SJCRH30 (cell line): ENCODE measurements at regions not wholly inside any gene's neighbourhood (a gene's known extent, or its start where the extent isn't known, plus 50 kb on each side); places are given as distances from the start of the nearest gene placed in this dataset.
"Not testable (repeated sequence)": the region's sequence is repeated elsewhere in the genome, so short reads cannot be mapped to it uniquely, and the experiment has no call there.

Source experiments
- DNase-seq, 2 experiments: peaks; one replicate each; pipeline ENCODE4 v3.0.0-alpha.2; 2015 to 2020
- H3K27ac ChIP-seq: fragments of 250-450 bp; sonication (Bioruptor Pico); 2 replicates; pipeline ENCODE4 v1.5.1; 2020; ENCODE audit warnings: mild to moderate bottlenecking, moderate library complexity
- H3K27me3 ChIP-seq: fragments of 250-450 bp; sonication (Bioruptor Pico); 2 replicates; pipeline ENCODE4 v1.5.1; 2020; ENCODE audit warnings: mild to moderate bottlenecking, moderate library complexity
- H3K36me3 ChIP-seq: fragments of 250-450 bp; sonication (Bioruptor Pico); 2 replicates; pipeline ENCODE4 v1.5.1; 2020; ENCODE audit warnings: mild to moderate bottlenecking, moderate library complexity
- H3K4me1 ChIP-seq: fragments of 250-450 bp; sonication (Bioruptor Pico); 2 replicates; pipeline ENCODE4 v1.5.1; 2020; ENCODE audit warnings: mild to moderate bottlenecking, moderate library complexity
- H3K4me3 ChIP-seq: fragments of 250-450 bp; sonication (Bioruptor Pico); 2 replicates; pipeline ENCODE4 v1.5.1; 2020; ENCODE audit warnings: mild to moderate bottlenecking, moderate library complexity
- H3K9me3 ChIP-seq: fragments of 250-450 bp; sonication (Bioruptor Pico); replicated peaks from 2 replicates; pipeline ENCODE4 v1.5.1; 2020; ENCODE audit warnings: mild to moderate bottlenecking, moderate library complexity

DNA sequence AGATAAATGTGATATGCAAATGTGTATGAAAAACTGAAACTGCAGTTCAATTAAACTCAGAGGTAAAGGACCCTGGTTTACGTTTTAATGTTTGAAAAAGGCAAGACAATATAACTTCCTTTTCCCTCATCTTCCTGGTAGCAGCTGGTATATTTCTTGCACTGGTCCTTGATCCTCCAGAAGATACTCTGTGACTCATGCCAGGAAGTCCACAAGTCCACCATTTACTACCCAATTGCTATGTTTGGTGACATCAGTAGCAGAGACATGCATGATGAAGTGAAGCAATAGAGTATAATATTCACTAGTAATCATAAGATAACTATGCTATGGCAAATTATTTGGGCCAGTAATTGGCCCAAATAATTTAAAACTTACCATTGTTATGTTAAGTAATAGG lies 774.5 kb upstream of the NEGR1 start:
- Histone ChIP-seq H3K9me3 (no peaks in the 10 kb centered on the region), H3K4me3 (no peak overlapping the region), H3K36me3 (no peaks in the 10 kb centered on the region), H3K27me3 (no peaks in the 10 kb centered on the region), H3K4me1 (no peaks in the 10 kb centered on the region), H3K27ac (no peak overlapping the region)
- no peak for DNase-seq

DNA sequence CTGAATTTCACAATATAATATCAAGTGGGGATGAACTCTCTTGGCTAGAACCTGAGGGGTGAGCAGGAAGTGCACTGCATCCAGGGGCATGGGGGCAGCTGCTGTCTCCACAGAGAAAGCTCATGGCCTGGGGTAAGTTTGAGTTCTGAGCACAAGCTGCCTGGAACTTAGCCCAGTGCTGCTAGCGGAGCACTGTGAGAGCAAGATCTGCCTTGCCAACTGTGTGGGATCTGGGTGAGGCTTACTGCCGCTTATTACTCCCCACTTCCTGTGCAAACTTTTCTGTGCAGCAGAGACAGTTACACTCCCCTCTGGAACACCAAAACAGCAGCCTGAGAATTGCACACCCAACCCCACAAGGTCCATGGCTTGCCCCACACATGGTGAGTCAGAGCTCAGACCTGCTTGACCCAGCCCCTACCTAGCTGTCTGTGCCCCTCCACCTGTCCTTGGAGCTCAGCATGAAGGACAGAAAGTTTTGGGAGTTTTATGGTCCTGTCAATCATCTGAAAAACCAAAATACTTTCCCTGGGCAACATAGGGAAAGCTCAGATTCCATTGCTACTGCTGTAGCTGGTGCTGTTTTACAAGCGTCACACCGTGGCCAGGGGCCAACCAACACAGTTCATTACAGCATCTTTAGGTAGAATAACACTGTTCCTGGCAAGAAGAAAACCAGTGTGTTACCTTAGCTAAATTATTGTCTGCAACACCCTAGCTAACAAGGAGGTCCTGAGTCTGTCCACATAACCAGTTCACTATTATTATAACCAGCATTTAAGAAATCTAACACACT lies 762.1 kb upstream of the NEGR1 start:
- H3K4me1 ChIP-seq = no peaks in the 10 kb centered on the region
- H3K9me3 ChIP-seq = no peaks in the 10 kb centered on the region
- no peaks in the 10 kb centered on the region for H3K27me3 ChIP-seq
- H3K4me3 ChIP-seq = no peak overlapping the region
- H3K27ac ChIP-seq = no peak overlapping the region
- DNase-seq = peak; percentile 19 to 39
- no peaks in the 10 kb centered on the region for H3K36me3 ChIP-seq

DNA sequence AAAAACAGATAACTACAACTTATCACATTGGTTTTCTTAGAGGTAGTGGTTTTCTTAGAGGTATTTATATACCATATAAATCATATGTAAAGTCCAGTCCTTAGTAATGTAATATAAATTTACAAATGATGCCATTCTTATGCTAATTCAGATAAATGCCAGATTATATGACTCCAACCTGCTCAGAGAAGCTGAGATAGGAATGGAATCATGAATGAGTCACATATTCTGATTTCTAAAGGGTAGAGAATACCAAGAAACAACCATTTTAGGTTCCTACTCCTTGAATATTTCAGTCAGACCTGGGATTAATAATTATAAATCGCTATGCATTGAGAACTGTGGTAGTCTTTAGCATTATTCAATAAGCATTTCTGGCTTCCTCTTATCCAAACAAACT lies 760.1 kb upstream of the NEGR1 start:
- no peaks in the 10 kb centered on the region for H3K9me3 ChIP-seq
- H3K4me3 ChIP-seq = no peak overlapping the region
- no peaks in the 10 kb centered on the region for H3K27me3 ChIP-seq
- H3K27ac ChIP-seq = no peak overlapping the region
- H3K4me1 ChIP-seq = no peaks in the 10 kb centered on the region
- no peaks in the 10 kb centered on the region for H3K36me3 ChIP-seq
- no peak for DNase-seq

DNA sequence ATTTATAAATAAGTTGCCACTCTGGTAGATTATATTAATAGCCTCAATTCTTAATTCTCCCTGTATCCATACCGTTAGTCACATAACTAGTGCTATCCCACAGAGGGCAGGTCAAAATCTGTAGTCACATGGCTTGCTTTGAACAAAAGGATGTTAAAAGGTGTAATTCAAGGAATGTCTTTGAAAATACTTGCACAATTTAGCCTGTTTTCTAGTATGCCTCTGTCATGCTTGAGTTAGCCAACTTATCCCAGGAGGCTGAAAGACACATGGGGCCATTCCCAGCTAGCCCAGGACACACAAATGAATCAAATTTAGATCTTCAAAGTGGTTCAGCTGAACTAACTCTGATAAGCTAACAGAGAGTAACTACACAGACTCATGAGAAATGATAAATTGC lies 758.5 kb upstream of the NEGR1 start:
- no peaks in the 10 kb centered on the region for H3K27me3 ChIP-seq
- H3K9me3 ChIP-seq = no peaks in the 10 kb centered on the region
- H3K36me3 ChIP-seq = no peaks in the 10 kb centered on the region
- H3K4me1 ChIP-seq = no peaks in the 10 kb centered on the region
- DNase-seq = no peak
- H3K27ac ChIP-seq = no peak overlapping the region
- H3K4me3 ChIP-seq = no peak overlapping the region

DNA sequence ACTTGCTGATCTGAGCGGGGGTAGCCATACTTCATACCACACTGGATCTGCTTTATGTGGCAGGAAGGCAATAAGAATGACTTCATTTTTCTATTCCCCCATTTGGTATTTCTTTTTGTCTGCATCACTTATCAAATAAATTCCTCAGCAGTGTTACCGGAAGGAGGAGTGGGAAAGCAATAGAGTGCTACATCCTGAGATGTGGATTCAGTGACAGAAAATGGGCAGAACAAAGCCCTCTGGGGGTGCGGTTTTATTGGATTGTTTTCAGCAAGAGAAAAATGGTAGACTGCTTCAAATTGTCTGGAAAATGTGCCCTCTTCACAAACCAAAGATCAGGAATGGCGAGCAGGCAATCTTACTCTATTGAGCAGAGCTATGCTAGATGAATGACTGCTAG lies 751.9 kb upstream of the NEGR1 start:
- no peaks in the 10 kb centered on the region for H3K27me3 ChIP-seq
- H3K4me3 ChIP-seq = no peak overlapping the region
- DNase-seq = no peak
- H3K27ac ChIP-seq = no peak overlapping the region
- no peaks in the 10 kb centered on the region for H3K4me1 ChIP-seq
- H3K36me3 ChIP-seq = no peaks in the 10 kb centered on the region
- no peaks in the 10 kb centered on the region for H3K9me3 ChIP-seq

DNA sequence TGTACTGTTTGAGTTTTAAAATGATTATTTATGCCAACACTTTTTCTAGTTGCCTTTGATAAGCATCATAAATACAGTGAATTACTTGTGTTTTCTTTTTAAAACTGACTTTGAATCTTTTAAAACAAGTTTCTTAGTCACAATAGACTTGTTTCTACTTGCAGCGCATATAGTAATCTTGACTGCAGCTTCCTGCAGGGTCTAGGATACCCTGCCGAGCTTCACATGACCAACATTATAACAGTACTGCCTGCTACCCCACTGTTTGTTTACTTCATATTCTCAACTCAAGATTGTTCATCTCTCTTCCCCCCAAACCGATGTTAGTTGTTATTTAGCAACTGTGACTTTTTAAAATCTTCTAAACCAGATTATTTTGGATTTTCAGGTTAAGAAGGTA lies 751.3 kb upstream of the NEGR1 start:
- DNase-seq = no peak
- no peaks in the 10 kb centered on the region for H3K27me3 ChIP-seq
- no peaks in the 10 kb centered on the region for H3K9me3 ChIP-seq
- H3K27ac ChIP-seq = no peak overlapping the region
- H3K4me3 ChIP-seq = no peak overlapping the region
- H3K4me1 ChIP-seq = no peaks in the 10 kb centered on the region
- H3K36me3 ChIP-seq = no peaks in the 10 kb centered on the region

DNA sequence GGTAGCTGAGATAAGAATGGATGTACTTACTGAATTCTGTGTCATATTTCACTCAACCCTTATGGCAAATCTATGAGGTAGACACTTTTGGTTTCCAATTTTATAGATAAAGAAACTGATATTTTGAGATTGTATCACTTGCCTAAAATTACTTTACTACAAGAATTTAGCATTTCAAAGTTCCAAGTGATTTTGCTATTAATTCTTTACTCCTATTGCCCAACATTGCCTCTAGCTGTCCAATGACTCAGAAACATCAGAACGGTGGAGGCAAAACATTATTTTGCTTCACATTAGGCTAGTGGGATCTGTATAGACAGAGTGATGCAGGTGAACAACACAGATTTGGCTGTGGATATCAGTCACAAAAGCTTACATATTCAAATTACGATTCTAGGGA lies 747.2 kb upstream of the NEGR1 start:
- no peaks in the 10 kb centered on the region for H3K9me3 ChIP-seq
- H3K4me1 ChIP-seq = no peaks in the 10 kb centered on the region
- no peaks in the 10 kb centered on the region for H3K36me3 ChIP-seq
- no peaks in the 10 kb centered on the region for H3K27me3 ChIP-seq
- H3K27ac ChIP-seq = no peak overlapping the region
- no peak overlapping the region for H3K4me3 ChIP-seq
- DNase-seq = no peak

DNA sequence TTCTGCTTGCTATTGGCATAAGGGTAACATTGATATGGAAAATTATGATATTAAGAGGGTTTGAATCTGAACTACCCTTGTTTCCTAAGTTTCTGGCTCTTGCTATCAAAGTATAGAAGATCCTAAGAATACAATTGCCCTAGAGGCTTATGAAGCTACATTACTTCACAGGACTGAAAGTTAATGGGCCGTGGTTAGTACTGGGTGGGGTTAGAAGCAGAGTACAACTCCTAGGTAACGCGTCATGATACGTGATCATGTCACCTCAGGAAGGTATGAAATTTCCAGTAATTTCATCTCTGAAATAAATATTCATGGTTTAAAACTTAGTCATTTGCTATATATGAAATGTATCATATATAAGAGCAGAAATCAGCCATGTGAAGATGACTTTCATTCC lies 743.8 kb upstream of the NEGR1 start:
- Histone ChIP-seq H3K4me3 (no peak overlapping the region), H3K9me3 (no peaks in the 10 kb centered on the region), H3K27me3 (no peaks in the 10 kb centered on the region), H3K36me3 (no peaks in the 10 kb centered on the region), H3K4me1 (no peaks in the 10 kb centered on the region), H3K27ac (no peak overlapping the region)
- no peak for DNase-seq

DNA sequence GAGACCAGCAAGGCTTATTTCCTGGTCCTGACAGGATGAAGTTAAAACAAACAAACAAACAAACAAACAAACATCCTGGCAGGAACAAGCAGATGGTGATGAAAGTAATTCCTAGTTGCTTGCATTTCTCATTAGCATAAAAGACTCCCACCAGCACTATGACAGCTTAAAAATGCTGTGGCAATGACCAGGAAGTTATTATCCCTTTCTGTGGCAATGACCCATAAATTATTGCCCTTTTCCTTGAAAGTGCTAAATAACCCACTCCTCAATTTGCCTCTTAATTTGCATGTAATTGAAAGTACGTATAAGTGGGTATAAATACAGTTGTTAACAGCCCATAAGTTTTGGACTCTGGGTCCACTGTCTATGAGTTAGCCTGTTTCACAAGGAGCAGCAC lies 727.6 kb upstream of the NEGR1 start:
- H3K4me1 ChIP-seq = no peaks in the 10 kb centered on the region
- no peak overlapping the region for H3K4me3 ChIP-seq
- H3K27me3 ChIP-seq = no peaks in the 10 kb centered on the region
- no peaks in the 10 kb centered on the region for H3K9me3 ChIP-seq
- no peaks in the 10 kb centered on the region for H3K36me3 ChIP-seq
- no peak for DNase-seq
- H3K27ac ChIP-seq = no peak overlapping the region

DNA sequence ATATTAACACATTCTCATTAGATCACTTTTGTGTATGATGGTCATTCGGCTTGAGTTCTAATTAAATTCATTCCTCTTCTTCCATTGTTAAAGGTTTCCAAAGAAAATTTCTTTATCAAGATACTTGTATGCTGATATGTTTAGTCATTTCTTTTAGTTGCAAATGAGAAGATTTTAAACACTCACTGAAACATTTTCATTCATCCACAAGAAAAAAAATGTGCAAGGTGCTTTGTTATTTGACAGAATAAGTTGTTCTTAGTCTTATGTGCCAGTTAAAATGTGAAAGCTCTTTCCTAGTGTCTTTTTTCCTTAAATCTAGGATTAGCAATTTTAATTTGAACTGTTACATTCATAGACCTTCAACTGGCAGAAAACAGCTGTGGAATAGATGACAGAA lies 727.0 kb upstream of the NEGR1 start:
- H3K4me3 ChIP-seq = no peak overlapping the region
- no peaks in the 10 kb centered on the region for H3K4me1 ChIP-seq
- no peaks in the 10 kb centered on the region for H3K36me3 ChIP-seq
- H3K27me3 ChIP-seq = no peaks in the 10 kb centered on the region
- no peak for DNase-seq
- H3K9me3 ChIP-seq = no peaks in the 10 kb centered on the region
- H3K27ac ChIP-seq = no peak overlapping the region

DNA sequence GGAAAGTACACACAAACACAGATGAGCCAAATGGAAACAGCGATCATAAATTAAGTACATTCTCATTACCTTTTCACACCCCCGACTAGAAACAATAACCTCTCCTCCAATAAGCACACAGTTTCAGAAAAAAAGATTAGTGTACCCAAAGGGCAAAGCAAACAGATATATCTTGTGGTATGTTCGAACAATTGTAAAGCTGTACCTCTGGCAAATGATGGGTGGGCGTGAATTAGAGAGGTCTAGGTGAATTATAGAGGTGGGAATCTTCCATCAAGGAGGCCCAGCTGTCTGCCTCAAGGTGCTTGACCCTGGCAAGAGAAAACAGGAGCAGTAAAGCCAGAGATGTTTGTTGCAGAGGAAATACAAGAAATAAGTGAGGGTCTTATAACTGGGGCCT lies 715.3 kb upstream of the NEGR1 start:
- Histone ChIP-seq H3K9me3 (no peaks in the 10 kb centered on the region), H3K27ac (no peak overlapping the region), H3K36me3 (no peaks in the 10 kb centered on the region), H3K27me3 (no peaks in the 10 kb centered on the region), H3K4me1 (no peaks in the 10 kb centered on the region), H3K4me3 (no peak overlapping the region)
- no peak for DNase-seq

DNA sequence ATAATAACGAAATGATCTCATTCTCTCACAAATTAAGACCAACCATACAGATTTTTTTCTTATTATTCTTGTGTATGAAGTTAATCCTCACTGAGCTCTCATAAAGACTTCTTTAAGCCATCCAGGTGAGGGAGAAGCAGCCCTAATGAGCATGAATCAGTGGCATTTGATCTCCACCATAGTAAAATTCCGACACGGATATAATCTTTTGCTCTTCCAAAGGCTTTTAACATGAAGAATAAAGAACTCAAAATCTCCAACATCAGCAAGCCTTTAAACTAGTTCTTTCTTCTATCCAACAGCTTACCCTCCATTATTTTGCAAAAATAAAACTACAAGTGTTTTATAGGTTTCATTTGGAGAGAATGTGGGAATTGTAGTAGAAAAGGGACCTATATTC lies 714.7 kb upstream of the NEGR1 start:
- H3K36me3 ChIP-seq = no peaks in the 10 kb centered on the region
- no peaks in the 10 kb centered on the region for H3K27me3 ChIP-seq
- H3K4me3 ChIP-seq = no peak overlapping the region
- no peaks in the 10 kb centered on the region for H3K9me3 ChIP-seq
- no peak overlapping the region for H3K27ac ChIP-seq
- DNase-seq = no peak
- H3K4me1 ChIP-seq = no peaks in the 10 kb centered on the region

DNA sequence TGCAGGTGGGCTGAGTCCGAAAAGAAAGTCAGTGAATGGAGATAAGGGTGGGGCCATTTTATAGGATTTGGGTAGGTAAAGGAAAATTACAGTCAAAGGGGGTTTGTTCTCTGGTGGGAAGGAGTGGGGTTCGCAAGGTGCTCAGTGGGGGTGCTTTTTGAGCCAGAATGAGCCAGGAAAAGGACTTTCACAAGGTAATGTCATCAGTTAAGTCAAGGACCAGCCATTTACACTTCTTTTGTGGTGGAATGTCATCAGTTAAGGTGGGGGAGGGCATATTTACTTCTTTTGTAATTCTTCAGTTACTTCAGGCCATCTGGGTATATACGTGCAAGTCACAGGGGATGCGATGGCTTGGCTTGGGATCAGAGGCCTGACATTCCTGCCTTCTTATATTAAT lies 705.5 kb upstream of the NEGR1 start:
- DNase-seq, H3K27me3 ChIP-seq, H3K4me3 ChIP-seq, H3K27ac ChIP-seq, H3K4me1 ChIP-seq, H3K9me3 ChIP-seq, H3K36me3 ChIP-seq: not testable (repeated sequence)

DNA sequence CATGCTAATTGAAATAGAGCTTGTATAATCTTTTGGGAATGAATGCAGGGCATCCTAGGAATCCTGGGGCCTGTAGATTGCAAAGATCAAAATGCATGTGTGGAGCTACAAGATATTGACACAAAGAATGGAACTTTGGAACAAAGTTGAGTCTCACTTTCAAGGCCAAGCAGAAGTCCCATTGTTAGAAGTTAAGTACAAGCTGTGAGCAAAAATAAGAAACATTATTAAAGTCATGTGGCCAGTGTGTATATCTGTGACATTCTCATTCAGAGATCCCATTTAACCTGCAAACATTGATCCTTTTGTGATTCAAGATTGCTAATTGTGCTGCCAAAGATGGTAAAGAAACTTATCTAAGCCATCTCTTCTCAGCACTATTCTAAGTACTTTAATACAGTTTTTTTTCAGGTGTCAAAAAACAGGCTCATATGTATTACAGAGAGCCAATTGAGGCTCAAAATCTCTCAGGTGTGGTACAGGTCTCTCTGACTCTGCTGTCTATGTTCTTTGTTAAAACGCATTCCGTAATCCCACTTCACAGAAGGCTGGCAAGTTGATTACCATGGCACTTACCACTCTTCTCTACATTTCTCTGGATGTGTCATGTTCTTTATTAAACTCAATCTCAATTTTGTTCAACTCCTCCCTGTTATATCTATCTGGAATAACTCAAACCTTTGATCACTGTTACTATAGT lies 704.4 kb upstream of the NEGR1 start:
- no peak for DNase-seq
- H3K4me3 ChIP-seq = no peak overlapping the region

DNA sequence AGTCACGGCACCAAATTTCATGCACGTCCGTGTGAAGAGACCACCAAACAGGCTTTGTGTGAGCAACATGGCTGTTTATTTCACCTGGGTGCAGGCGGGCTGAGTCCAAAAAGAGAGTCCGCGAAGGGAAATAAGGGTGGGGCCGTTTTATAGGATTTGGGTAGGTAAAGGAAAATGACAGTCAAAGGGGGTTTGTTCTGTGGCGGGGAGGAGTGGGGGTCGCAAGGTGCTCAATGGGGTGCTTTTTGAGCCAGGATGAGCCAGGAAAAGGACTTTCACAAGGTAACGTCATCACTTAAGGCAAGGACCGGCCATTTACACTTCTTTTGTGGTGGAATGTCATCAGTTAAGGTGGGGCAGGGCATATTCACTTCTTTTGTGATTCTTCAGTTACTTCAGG lies 702.7 kb upstream of the NEGR1 start:
- not testable (repeated sequence) for DNase-seq, H3K27me3 ChIP-seq, H3K9me3 ChIP-seq, H3K4me1 ChIP-seq, H3K4me3 ChIP-seq, H3K36me3 ChIP-seq, H3K27ac ChIP-seq

More for the DNA sequence above, 704.4 kb upstream of the NEGR1 start:
- H3K9me3 ChIP-seq = no peaks in the 10 kb centered on the region
- no peak overlapping the region for H3K27ac ChIP-seq
- H3K36me3 ChIP-seq = no peaks in the 10 kb centered on the region
- H3K27me3 ChIP-seq = no peaks in the 10 kb centered on the region
- no peaks in the 10 kb centered on the region for H3K4me1 ChIP-seq

DNA sequence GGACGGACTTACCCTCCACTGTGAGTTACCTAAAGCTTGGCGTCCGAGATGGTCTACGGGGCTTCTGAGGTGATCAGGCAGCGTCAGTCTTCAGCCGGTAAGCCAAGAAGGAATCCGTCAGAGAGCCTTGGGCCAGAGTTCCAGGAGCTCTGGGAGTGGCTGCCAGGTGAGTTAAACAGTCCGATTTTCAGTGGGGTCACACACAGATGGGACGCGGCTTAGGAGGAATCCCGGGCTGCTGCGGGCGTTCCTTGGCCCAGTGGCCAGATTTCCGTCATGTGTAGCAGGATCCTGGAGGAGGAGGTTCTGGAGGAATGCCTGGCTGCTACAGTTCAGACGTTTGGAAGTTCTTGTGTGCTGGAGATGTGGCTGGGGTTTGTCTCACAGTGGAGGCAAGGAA lies 700.7 kb upstream of the NEGR1 start:
- not testable (repeated sequence) for H3K4me3 ChIP-seq, H3K9me3 ChIP-seq, DNase-seq, H3K36me3 ChIP-seq, H3K27me3 ChIP-seq, H3K27ac ChIP-seq, H3K4me1 ChIP-seq
